ENCODE measurements at regions not wholly inside any gene's neighbourhood (a gene's known extent, or its start where the extent isn't known, plus 50 kb on each side); places are given as distances from the start of the nearest gene placed in this dataset.

- no peak overlapping the region for H3K4me3 ChIP-seq (ENCODE audit: low read depth, low read length)
- DNase-seq (ENCODE audit: low read depth) = no peak
- TF ChIP-seq MYC (IDR thresholded peaks at IDR 0.05; ENCODE audit: low read depth, low read length) = no peak
- no peak for TF ChIP-seq MAX (IDR thresholded peaks at IDR 0.05; ENCODE audit: low read depth, low read length)
- TF ChIP-seq CTCF (IDR thresholded peaks at IDR 0.05; ENCODE audit: low read depth, low read length) = no peak
- TF ChIP-seq POLR2A (IDR thresholded peaks at IDR 0.05; ENCODE audit: extremely low read depth, insufficient read length) = no peak
These were observed 800.1 kb upstream of the PCDH9 start for GRCh38 chr13:68030152-68030809.

- TF ChIP-seq CTCF (IDR thresholded peaks at IDR 0.05; ENCODE audit: low read depth, low read length) (no peak), POLR2A (IDR thresholded peaks at IDR 0.05; ENCODE audit: extremely low read depth, insufficient read length) (no peak), MAX (IDR thresholded peaks at IDR 0.05; ENCODE audit: low read depth, low read length) (no peak), MYC (IDR thresholded peaks at IDR 0.05; ENCODE audit: low read depth, low read length) (no peak)
- DNase-seq (ENCODE audit: low read depth) = no peak
These were observed 798.6 kb upstream of the PCDH9 start for GRCh38 chr13:68028701-68029100.

GRCh38 chr13:68027306-68027705, 797.2 kb upstream of the PCDH9 start:
- no peak for DNase-seq (ENCODE audit: low read depth)
- no peak for TF ChIP-seq CTCF (IDR thresholded peaks at IDR 0.05; ENCODE audit: low read depth, low read length)
- TF ChIP-seq MYC (IDR thresholded peaks at IDR 0.05; ENCODE audit: low read depth, low read length) = no peak
- TF ChIP-seq MAX (IDR thresholded peaks at IDR 0.05; ENCODE audit: low read depth, low read length) = no peak
- no peak overlapping the region for H3K4me3 ChIP-seq (ENCODE audit: low read depth, low read length)

More at GRCh38 chr13:68028701-68029100, 798.6 kb upstream of the PCDH9 start:
- H3K4me3 ChIP-seq (ENCODE audit: low read depth, low read length) = no peak overlapping the region

GRCh38 chr13:68026077-68026476, 795.9 kb upstream of the PCDH9 start:
- H3K4me3 ChIP-seq (ENCODE audit: low read depth, low read length) = no peak overlapping the region
- TF ChIP-seq MAX (IDR thresholded peaks at IDR 0.05; ENCODE audit: low read depth, low read length) = no peak
- TF ChIP-seq POLR2A (IDR thresholded peaks at IDR 0.05; ENCODE audit: extremely low read depth, insufficient read length) = no peak
- no peak for TF ChIP-seq CTCF (IDR thresholded peaks at IDR 0.05; ENCODE audit: low read depth, low read length)
- no peak for TF ChIP-seq MYC (IDR thresholded peaks at IDR 0.05; ENCODE audit: low read depth, low read length)
- DNase-seq (ENCODE audit: low read depth) = no peak

GRCh38 chr13:68025604-68026003, 795.5 kb upstream of the PCDH9 start:
- DNase-seq (ENCODE audit: low read depth) = no peak
- no peak overlapping the region for H3K4me3 ChIP-seq (ENCODE audit: low read depth, low read length)
- TF ChIP-seq MYC (IDR thresholded peaks at IDR 0.05; ENCODE audit: low read depth, low read length) = no peak
- TF ChIP-seq POLR2A (IDR thresholded peaks at IDR 0.05; ENCODE audit: extremely low read depth, insufficient read length) = no peak
- no peak for TF ChIP-seq MAX (IDR thresholded peaks at IDR 0.05; ENCODE audit: low read depth, low read length)
- no peak for TF ChIP-seq CTCF (IDR thresholded peaks at IDR 0.05; ENCODE audit: low read depth, low read length)
